Endothelial cell of umbilical vein (primary cell): ENCODE measurements at regions not wholly inside any gene's neighbourhood (a gene's known extent, or its start where the extent isn't known, plus 50 kb on each side); places are given as distances from the start of the nearest gene placed in this dataset.

Source experiments
- BruUV-seq: library from RNA; stranded (reverse); fragments of 400-500 nt; replicated peaks from 2 replicates; lab custom pipeline; 2021; lab: Mats Ljungman, UMichigan
- CTCF ChIA-PET: fragments of 300-600, 350-600 bp; sonication (Branson Sonifier 250); formaldehyde crosslinking; loops from one replicate; lab custom pipeline; 2021; ENCODE audit warnings: antibody characterized with exemption, inconsistent platforms; lab: Charles Lee
- POLR2A ChIA-PET: fragments of 300-600, 350-600 bp; sonication (Branson Sonifier 250); formaldehyde crosslinking; loops from one replicate; lab custom pipeline; 2021; ENCODE audit warnings: antibody characterized with exemption, inconsistent platforms; lab: Charles Lee
- DNase-seq: peaks from one replicate; pipeline ENCODE4 v3.0.0-alpha.2; 2011; ENCODE audit warnings: low read depth, low spot score
- FAIRE-seq: peaks from 2 replicates; lab custom pipeline; 2011; peaks lifted over from hg19 to GRCh38; lab: Jason Lieb, UNC
- H2AFZ ChIP-seq: 2 replicates; pipeline ENCODE4 v1.6.0; 2012; ENCODE audit warnings: low read depth, low read length, control low read depth, inconsistent platforms
- H3K27ac ChIP-seq: 2 replicates; pipeline ENCODE4 v1.5.1; 2011; ENCODE audit warnings: low read depth, mild to moderate bottlenecking, control low read depth, low read length, moderate library complexity; ENCODE audit not compliant: insufficient read depth
- H3K27me3 ChIP-seq, 2 experiments: 2 replicates each; pipeline versions ENCODE4 v1.6.0 to v1.6.1; 2011; ENCODE audit warnings: low read length in 2 of 2, mixed read lengths in 1 of 2; ENCODE audit not compliant: control insufficient read depth in 2 of 2, insufficient read depth in 2 of 2
- H3K36me3 ChIP-seq, 2 experiments: 2 replicates in 1 of 2; 3 replicates in 1 of 2; pipeline ENCODE4 v1.5.1; 2011; ENCODE audit warnings: low read length in 2 of 2, mild to moderate bottlenecking in 1 of 2, moderate library complexity in 1 of 2; ENCODE audit not compliant: control insufficient read depth in 2 of 2, insufficient read depth in 2 of 2; ENCODE audit errors: extremely low read depth in 1 of 2
- H3K4me1 ChIP-seq: 3 replicates; pipeline ENCODE4 v1.5.1; 2011; ENCODE audit warnings: mild to moderate bottlenecking, low read length; ENCODE audit not compliant: control insufficient read depth, insufficient read depth; ENCODE audit errors: extremely low read depth
- H3K4me2 ChIP-seq: 2 replicates; pipeline ENCODE4 v1.6.1; 2011; ENCODE audit warnings: low read length, control low read depth, mixed read lengths; ENCODE audit not compliant: insufficient read depth
- H3K4me3 ChIP-seq, 3 experiments: fragments of 200-600 bp in 1 of 3; sonication (generic), shearing (Covaris generic) in 1 of 3; replicated peaks in 1 of 3; 2 replicates each; pipeline ENCODE4 v1.5.1; 2011 to 2016; ENCODE audit warnings: control low read depth in 3 of 3, low read length in 3 of 3, mild to moderate bottlenecking in 2 of 3, inconsistent platforms in 1 of 3, low read depth in 1 of 3, moderate library complexity in 1 of 3; ENCODE audit not compliant: insufficient read depth in 1 of 3
- H3K79me2 ChIP-seq: 2 replicates; pipeline ENCODE4 v1.6.0; 2012; ENCODE audit warnings: low read length, inconsistent platforms; ENCODE audit not compliant: control insufficient read depth, insufficient read depth
- H3K9ac ChIP-seq: replicated peaks from 2 replicates; pipeline ENCODE3; 2011; ENCODE audit warnings: low read length, control low read depth; ENCODE audit not compliant: insufficient read depth; ENCODE audit errors: extremely low read depth
- H3K9me1 ChIP-seq: replicated peaks from 3 replicates; pipeline ENCODE4 v1.6.0; 2011; ENCODE audit warnings: mild to moderate bottlenecking, low read length; ENCODE audit not compliant: control insufficient read depth, insufficient read depth; ENCODE audit errors: extremely low read depth
- H3K9me3 ChIP-seq: replicated peaks from 2 replicates; pipeline ENCODE4 v1.5.1; 2012; ENCODE audit warnings: low read length, inconsistent platforms; ENCODE audit not compliant: control insufficient read depth, insufficient read depth
- H4K20me1 ChIP-seq: replicated peaks from 2 replicates; pipeline ENCODE3; 2011; ENCODE audit warnings: mild to moderate bottlenecking, low read length; ENCODE audit not compliant: control insufficient read depth, insufficient read depth; ENCODE audit errors: extremely low read depth
- EZH2 ChIP-seq: IDR thresholded peaks from 2 replicates; pipeline ENCODE4 v1.6.1; 2012; ENCODE audit warnings: borderline replicate concordance, low read depth, mild to moderate bottlenecking, moderate library complexity, low read length, inconsistent platforms; ENCODE audit not compliant: severe bottlenecking
- FOS ChIP-seq: IDR thresholded peaks from 2 replicates; pipeline ENCODE4 v1.6.1; 2011; ENCODE audit warnings: mild to moderate bottlenecking, low read length, moderate library complexity, borderline replicate concordance; ENCODE audit not compliant: insufficient read depth
- GATA2 ChIP-seq: IDR thresholded peaks from 2 replicates; pipeline ENCODE4 v1.7.0; 2011; ENCODE audit warnings: low read depth, mild to moderate bottlenecking, moderate library complexity, mixed read lengths, low read length; ENCODE audit not compliant: insufficient read length, insufficient read depth
- JUN ChIP-seq: IDR thresholded peaks from 2 replicates; pipeline ENCODE4 v1.6.1; 2011; ENCODE audit warnings: borderline replicate concordance, low read depth; ENCODE audit not compliant: insufficient read length, insufficient read depth
- MYC ChIP-seq: IDR thresholded peaks from one replicate; pipeline ENCODE4 v1.6.1; 2011; ENCODE audit warnings: mild to moderate bottlenecking, low read depth, low read length
- POLR2A ChIP-seq: IDR thresholded peaks from 2 replicates; pipeline ENCODE4 v1.6.1; 2012; ENCODE audit warnings: low read depth, mild to moderate bottlenecking, control low read depth, low read length
- POLR2AphosphoS5 ChIP-seq: IDR thresholded peaks from 2 replicates; pipeline ENCODE4 v1.6.1; 2012; ENCODE audit warnings: low read depth, mild to moderate bottlenecking, control low read depth, low read length, moderate library complexity; ENCODE audit not compliant: insufficient read depth
- dilution Hi-C: fragments of 300-500 bp; cut with MboI; formaldehyde crosslinking; loops from one replicate; pipeline ENCODE4 v1.15.0; 2019; ENCODE audit warnings: low sequenced_read_pairs; ENCODE audit not compliant: extremely low pct_ligation_motif_present
- intact Hi-C: fragments of 100-400 bp; cut with micrococcal nuclease; formaldehyde crosslinking; loops from one replicate; pipeline ENCODE4 v1.10.0; 2022
- TF ChIP-seq, protein P1 (sequence below), 2 donors: IDR thresholded peaks; 1 replicate in 1 of 2; 2 replicates in 1 of 2; pipeline ENCODE4 v1.5.1; 2011; ENCODE audit warnings: low read length in 2 of 2, mild to moderate bottlenecking in 2 of 2, moderate library complexity in 2 of 2, control low read depth in 1 of 2, inconsistent platforms in 1 of 2, low read depth in 1 of 2; ENCODE audit not compliant: insufficient read depth in 1 of 2; ENCODE audit errors: extremely low read depth in 1 of 2
- TF ChIP-seq, protein P2 (sequence below): IDR thresholded peaks from 2 replicates; pipeline ENCODE4 v1.6.1; 2011; ENCODE audit not compliant: insufficient read depth, insufficient read length

DNA sequence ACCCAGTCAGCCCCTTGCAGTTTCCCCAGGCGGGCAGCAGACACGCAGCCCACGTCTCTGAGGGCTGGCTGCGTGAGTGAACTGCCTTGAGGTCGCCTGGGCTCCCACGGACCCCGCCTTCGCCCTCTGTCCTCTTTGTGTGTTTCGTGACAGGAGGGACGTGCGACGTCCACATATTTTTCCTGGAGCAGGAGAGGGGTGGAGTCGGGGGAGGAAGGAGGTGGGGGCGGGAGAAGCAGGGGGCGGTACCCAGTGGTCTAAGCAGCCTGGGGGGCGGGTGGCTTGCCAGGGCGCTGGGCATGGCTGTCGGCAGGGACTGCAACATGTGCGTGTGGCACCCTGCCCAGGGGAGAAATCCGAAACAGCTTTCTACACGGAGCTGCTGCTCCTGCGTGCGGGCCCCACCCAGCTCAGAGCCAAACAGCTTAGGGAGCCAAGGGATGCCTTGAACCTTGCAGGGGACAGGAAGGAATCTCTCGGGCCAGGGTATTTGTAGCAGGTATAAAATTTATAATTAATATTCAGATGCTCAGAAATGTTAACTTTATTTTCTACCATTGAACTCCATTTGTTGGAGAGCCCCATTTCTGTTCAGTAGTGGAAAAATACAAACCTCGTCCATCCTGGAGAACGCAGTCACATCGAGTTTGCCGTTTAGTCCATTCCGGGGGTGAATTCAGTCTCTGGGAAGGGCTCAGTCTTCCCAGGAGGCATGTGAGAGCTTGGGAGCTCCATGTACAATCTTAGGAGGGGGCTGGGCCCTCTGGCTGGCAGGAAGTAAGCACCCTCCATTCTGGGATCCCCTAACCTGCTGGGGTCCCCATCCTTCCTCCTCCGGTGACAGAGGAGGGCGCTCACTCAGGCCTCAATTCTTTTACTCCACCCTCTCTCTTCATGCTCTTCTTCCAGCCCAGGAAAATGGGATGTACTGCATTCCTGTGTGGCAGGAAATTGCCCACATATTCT, 79.1 kb upstream of the MEF2A start:
- DNase-seq (peak; percentile 61), FAIRE-seq (peak; percentile 78)
- Histone ChIP-seq H3K27ac (no peak overlapping the region), H3K4me2 (peak overlapping the region; percentile 78), H3K36me3 (no peaks in the 10 kb centered on the region), H3K4me3 (peak overlapping the region; percentile 26 to 53 (median 32)), H3K9me3 (no peaks in the 10 kb centered on the region), H3K9me1 (no peaks in the 10 kb centered on the region), H2AFZ (peak overlapping the region; percentile 86), H3K27me3 (no peaks in the 10 kb centered on the region), H3K79me2 (no peaks in the 10 kb centered on the region), H3K4me1 (peaks cover 18% of the 10 kb centered on the region), H3K9ac (peak overlapping the region; percentile 49), H4K20me1 (no peaks in the 10 kb centered on the region)
- ChIA-PET CTCF (interaction anchor here (1.0 to 3.8 kb wide), 10 partner anchors 8 to 218 kb away, joined by 3 to 24 read pairs (median 6); no protein-coding TSS in a partner anchor), POLR2A (no interaction called here)
- dilution Hi-C loops (no loop called here), intact Hi-C loops (loop anchor here (1.0 to 5.0 kb wide), 3 partner anchors 10 to 144 kb away; partner anchors contain the start of gene MEF2A)
- BruUV-seq, result no TSS peak
- TF ChIP-seq POLR2A (no peak), EZH2 (no peak), JUN (no peak), MYC (no peak), FOS (no peak), POLR2AphosphoS5 (no peak), GATA2 (no peak)
- TF ChIP-seq, protein P1, sequence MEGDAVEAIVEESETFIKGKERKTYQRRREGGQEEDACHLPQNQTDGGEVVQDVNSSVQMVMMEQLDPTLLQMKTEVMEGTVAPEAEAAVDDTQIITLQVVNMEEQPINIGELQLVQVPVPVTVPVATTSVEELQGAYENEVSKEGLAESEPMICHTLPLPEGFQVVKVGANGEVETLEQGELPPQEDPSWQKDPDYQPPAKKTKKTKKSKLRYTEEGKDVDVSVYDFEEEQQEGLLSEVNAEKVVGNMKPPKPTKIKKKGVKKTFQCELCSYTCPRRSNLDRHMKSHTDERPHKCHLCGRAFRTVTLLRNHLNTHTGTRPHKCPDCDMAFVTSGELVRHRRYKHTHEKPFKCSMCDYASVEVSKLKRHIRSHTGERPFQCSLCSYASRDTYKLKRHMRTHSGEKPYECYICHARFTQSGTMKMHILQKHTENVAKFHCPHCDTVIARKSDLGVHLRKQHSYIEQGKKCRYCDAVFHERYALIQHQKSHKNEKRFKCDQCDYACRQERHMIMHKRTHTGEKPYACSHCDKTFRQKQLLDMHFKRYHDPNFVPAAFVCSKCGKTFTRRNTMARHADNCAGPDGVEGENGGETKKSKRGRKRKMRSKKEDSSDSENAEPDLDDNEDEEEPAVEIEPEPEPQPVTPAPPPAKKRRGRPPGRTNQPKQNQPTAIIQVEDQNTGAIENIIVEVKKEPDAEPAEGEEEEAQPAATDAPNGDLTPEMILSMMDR (IDR thresholded peaks at IDR 0.05; ENCODE audit: extremely low read depth in 1 of 2, insufficient read depth in 1 of 2, low read depth in 1 of 2, low read length in 2 of 2), result no peak
- TF ChIP-seq, protein P2, sequence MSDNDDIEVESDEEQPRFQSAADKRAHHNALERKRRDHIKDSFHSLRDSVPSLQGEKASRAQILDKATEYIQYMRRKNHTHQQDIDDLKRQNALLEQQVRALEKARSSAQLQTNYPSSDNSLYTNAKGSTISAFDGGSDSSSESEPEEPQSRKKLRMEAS, result no peak
